GM23248 (cell line): ENCODE measurements at regions not wholly inside any gene's neighbourhood (a gene's known extent, or its start where the extent isn't known, plus 50 kb on each side); places are given as distances from the start of the nearest gene placed in this dataset.
"Not testable (repeated sequence)": the region's sequence is repeated elsewhere in the genome, so short reads cannot be mapped to it uniquely, and the experiment has no call there.

Experiments
- EZH2 ChIP-seq: fragments of 200-600 bp; sonication (generic); IDR thresholded peaks from 2 replicates; pipeline ENCODE4 v1.6.1; 2018; ENCODE audit warnings: antibody characterized with exemption, mild to moderate bottlenecking; ENCODE audit not compliant: insufficient read depth, poor library complexity, severe bottlenecking
- EZH2phosphoT487 ChIP-seq: fragments of 200-600 bp; sonication (generic); IDR thresholded peaks from 2 replicates; pipeline ENCODE4 v1.6.1; 2018; ENCODE audit warnings: antibody characterized with exemption, moderate library complexity, mild to moderate bottlenecking, low read depth; ENCODE audit not compliant: insufficient read depth

DNA sequence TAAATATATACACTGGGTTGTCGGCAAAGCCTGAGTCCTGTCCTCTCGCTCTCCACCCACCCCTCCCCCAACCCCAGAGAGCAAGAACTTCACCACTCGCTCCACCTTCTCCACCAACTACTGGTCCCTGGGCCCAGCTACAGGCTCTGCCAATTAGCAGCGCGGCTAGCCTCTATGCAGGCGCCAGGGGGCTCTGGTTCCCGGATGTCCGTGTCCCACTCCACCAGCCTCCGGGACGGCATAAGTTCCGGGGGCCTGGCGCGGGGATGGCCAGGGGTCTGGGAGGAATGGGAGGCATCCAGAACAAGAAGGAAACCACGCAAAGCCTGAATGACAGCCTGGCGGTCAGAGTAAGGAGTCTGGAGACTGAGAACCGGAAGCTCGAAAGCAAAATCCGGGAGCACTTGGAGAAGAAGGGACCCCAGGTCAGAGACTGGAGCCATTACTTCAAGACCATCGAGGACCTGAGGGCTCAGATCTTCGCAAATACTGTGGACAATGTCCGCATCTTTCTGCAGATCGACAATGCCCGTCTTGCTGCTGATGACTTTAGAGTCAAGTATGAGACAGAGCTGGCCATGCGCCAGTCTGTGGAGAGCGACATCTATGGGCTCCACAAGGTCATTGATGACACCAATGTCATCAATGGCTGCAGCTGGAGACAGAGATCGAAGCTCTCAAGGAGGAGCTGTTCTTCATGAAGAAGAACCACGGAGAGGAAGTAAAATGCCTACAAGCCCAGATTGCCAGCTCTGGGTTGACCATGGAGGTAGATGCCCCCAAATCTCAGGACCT lies 224.3 kb upstream of the ID4 start:
- TF ChIP-seq EZH2phosphoT487, EZH2: not testable (repeated sequence)
